Dermis blood vessel endothelial cell (primary cell): ENCODE measurements at regions not wholly inside any gene's neighbourhood (a gene's known extent, or its start where the extent isn't known, plus 50 kb on each side); places are given as distances from the start of the nearest gene placed in this dataset.
"Not testable (repeated sequence)": the region's sequence is repeated elsewhere in the genome, so short reads cannot be mapped to it uniquely, and the experiment has no call there.

Source experiments
- DNase-seq: peaks from one replicate; pipeline ENCODE4 v3.0.0; 2010

- DNase-seq = no peak
Observed at GRCh38 chr10:2519139-2519538, 548.2 kb upstream of the PFKP start.

GRCh38 chr10:2509081-2509531 lies 558.2 kb upstream of the PFKP start:
- no peak for DNase-seq

GRCh38 chr10:2501366-2501940 lies 565.9 kb upstream of the PFKP start:
- not testable (repeated sequence) for DNase-seq

DNA sequence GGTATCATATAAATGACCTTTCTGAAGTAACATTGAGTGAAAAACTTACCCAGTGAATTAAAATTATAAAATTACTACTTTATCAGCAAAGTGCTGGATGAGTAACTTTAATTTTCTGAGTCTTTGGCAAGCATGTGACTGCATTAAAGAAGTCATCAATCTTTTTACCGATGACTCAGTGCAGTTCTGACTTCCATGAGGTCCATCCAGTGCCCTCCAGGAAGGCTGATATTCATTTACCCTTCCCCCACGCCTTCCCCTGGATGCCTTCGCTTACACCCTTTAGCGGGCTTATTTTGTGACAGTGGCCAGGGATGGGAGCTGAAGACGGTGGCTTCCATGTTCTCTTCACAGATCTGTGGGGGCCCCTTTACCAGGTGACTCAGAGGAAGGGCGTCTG lies 572.9 kb upstream of the PFKP start:
- no peak for DNase-seq

DNA sequence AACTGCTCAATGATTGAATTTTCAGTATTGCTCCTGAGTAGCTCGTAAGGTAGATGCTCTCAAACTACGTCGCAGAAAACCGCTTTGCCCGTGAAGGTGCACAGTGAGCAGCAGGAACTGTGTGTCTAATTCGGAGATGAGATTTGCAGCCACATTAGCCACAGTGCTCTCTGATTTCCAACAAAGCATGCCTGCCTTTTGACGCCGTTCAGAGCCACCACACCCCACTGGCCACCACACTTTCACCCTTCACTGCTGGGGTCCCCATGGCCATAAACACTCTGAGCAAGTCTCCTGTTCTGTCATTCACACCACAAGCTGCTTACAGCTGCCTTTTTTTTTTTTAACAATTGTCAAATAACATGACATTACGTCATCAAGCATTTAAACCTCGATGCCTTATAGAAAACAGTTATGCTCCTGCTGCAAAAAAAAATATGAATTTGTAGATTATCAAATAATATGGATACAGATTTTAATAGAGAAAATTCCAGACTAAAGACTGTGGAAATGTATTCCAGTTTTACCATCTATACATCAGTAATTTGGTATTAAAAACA lies 578.8 kb upstream of the PFKP start:
- DNase-seq = no peak

- no peak for DNase-seq
Observed at GRCh38 chr10:2487921-2488320, 579.4 kb upstream of the PFKP start.

DNA sequence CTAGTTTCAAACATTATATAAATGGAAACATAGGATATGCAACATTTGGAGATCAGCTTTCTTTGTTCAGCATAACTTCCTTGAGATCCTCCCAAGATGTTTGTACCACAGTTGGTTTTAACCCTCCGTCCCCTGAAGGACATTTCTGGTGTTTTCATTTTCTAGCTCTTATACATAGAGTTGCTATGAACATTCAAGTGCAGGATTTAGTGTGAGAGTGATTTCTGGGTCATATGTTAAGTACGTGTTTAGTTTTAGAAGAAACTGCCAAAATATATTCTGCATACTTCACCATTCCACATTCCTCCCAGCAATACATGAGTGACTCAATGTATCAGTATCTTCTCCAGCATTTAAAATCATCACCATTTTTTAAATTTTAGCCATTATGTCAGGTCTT lies 588.7 kb upstream of the PFKP start:
- DNase-seq = no peak

DNA sequence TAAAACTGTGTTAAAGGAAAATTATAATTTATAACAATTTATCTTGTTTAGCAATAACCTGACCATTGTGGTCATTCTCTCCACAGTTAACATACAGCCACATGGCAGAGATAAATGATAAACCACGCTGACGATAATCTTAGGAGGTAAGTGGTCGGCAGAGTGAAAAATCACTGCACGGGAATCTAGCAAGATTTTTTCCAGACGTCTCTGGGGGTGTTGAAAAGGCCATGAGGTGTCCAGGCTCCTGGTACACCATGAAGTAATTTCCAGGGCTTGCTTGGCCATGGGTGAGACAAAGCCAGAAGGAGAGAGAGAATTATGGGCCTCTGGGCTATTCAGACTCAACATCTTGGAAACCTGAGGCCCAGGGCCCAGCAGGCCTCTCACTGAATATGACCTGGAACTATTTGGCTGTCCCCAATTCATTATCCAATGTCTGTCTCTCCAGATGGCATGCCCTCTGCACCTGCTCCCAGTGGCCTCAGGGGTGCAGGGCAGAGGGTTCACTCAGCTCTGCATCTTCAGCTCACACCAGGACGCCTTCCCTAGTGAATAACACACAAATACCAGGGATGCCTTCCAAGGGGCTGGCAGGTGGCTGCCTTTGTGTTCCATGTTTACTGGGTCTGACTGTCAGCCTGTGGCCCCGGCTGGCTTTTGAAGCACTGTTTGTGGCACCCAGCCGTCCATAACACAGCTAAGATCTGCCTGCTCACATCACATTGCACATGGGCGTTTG lies 590.4 kb upstream of the PFKP start:
- DNase-seq = no peak

DNA sequence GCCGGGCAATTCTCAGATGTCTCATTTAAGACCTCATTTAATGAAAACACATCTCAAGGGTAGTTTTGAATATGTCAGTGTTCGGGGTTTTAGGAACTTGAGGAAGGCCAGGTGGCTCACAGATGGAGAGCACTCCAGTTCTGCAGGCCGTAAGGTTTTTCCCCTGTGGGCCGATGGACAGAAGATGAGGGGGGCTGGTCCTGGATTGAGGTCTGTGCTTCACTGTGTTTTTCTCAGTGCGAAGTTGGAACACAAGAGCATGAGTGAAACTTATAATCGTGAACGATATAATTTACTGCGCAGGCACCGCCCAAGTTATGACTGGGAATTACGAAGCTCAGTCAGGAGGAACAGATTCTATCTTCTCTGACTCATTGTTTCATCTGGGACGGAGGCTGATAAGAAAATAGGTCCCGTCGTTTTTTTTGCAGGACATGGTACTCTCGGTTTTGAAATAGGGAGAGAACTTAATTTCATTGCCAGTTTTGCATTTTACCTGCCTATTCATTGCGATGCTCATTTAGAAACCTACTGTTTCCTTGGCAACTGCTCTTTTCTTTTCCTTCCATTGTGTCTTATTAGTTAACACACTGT lies 591.0 kb upstream of the PFKP start:
- no peak for DNase-seq

- DNase-seq = no peak
Observed at GRCh38 chr10:2475711-2476217, 591.6 kb upstream of the PFKP start.

DNA sequence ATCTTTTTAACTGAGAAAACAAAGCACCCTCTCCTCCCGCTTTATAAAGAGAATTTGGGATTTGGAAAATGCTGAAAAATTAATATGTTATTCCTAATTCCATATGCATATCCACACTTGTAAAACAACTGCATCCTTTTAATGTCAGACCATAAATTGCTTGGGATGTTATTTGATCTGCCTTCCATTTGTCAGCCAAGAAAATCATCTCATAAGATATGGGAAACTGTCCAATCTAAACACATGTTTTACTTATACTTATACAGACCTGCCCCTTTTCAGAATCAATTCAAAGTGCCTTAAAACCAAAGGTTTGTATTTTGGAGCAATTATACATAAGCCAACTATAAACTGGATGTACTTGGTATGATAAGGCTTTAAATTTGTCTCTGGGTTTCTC lies 595.5 kb upstream of the PFKP start:
- DNase-seq = no peak

- no peak for DNase-seq
Observed at GRCh38 chr10:2469802-2470201, 597.5 kb upstream of the PFKP start.

- DNase-seq = no peak
Observed at GRCh38 chr10:2464483-2464882, 602.9 kb upstream of the PFKP start.

DNA sequence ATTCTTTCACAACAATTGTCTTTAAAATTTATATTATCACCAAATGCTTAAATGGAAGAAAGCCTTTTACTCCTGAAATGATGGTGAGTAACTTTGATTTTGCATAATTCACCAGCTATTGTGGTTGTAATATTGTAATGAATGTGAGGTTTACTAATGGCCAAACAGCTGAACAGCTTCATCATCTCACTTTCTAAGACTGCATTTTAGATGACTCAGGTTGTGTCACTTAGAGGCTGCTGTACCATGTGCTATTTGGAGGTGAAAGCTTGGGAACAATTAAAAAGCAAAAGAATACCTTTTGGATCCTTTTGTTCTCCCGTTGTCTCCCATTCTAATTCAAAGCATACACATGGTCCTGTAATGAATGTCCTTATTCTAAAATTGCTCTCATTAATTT lies 604.0 kb upstream of the PFKP start:
- no peak for DNase-seq

GRCh38 chr10:2462581-2462980 lies 604.8 kb upstream of the PFKP start:
- DNase-seq = no peak

GRCh38 chr10:2460812-2461211 lies 606.5 kb upstream of the PFKP start:
- no peak for DNase-seq

DNA sequence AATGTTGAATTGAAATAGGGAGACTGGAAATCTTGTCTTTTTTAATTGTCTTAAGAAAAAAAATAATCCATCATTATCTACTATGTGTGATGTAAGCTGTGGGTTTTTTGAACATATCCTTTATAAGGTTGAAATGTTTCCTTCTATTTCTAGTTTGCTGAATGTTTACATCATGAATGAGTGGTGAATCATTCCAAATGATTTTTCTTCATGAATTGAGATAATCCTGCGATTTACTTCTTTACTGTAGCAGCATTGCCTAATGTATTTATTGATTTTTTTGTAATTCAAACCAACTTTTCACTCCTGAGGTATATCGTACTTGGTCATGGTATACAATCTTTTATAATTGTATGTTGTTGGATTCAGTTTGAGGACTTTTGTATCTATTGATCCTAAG lies 607.6 kb upstream of the PFKP start:
- DNase-seq = no peak

GRCh38 chr10:2456834-2457233 lies 610.5 kb upstream of the PFKP start:
- no peak for DNase-seq

GRCh38 chr10:2445370-2445769 lies 622.0 kb upstream of the PFKP start:
- no peak for DNase-seq

- no peak for DNase-seq
Observed at GRCh38 chr10:2439983-2440382, 627.4 kb upstream of the PFKP start.

GRCh38 chr10:2439000-2439399 lies 628.3 kb upstream of the PFKP start:
- DNase-seq = no peak

DNA sequence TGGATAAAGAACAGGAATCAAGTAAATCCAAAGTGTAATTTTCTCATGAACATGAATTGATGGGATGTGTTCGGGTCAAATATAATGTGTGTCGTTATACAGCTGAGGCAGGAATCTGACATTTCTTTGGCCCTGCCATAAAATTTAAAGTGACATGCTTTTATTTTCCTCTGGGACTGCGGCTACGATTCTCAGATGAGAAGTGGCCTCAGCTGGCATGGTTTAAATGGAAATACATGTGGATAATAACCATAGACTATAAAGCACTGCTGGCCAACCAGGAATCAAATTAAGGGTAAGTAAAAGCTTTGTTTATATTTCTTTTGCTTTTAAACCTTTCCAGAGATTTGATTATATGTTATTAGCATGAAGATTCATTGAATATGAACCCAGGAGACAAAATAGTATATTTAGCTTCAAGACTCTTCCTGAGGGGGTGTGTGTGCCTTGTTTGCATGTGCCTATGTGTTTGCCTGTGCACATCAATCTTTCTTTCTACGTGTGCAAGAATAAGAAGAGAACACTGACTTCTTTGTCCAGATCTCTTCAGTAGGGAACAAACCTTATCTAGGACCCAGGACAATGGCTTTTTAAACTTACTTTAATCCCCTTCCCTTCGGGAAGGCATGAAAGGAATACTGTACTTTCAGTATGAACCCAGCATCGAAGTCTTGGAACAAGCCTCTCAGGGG lies 629.0 kb upstream of the PFKP start:
- no peak for DNase-seq

DNA sequence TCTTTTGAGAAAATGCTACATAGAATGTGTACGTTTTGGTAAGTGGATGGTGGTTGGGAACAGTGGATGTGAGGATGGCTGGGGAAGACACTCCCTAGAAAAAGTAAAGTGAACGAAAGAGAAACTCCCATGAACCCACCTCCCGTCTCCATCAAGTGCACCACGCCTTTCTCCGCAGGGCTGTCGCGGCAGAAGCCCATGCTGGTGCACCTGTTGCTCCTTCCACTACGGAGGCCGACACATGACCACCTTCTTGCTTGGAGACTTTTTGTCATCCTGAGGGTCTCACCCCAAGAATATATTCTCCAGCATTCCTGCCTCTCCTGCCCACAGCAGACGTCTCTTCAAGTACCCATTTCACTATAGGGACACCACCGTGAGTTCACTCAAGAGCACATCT lies 630.4 kb upstream of the PFKP start:
- no peak for DNase-seq
